Osteoblast (primary cell): ENCODE measurements at regions not wholly inside any gene's neighbourhood (a gene's known extent, or its start where the extent isn't known, plus 50 kb on each side); places are given as distances from the start of the nearest gene placed in this dataset.

Experiments
- DNase-seq: peaks from one replicate; pipeline ENCODE4 v3.0.0; 2011; ENCODE audit warnings: low spot score, mixed read lengths; ENCODE audit not compliant: insufficient read length; ENCODE audit errors: missing footprints
- H2AFZ ChIP-seq: 2 replicates; pipeline ENCODE4 v1.6.0; 2011; ENCODE audit warnings: mild to moderate bottlenecking, low read length
- H3K27ac ChIP-seq: 2 replicates; pipeline ENCODE4 v1.5.1; 2011; ENCODE audit warnings: mild to moderate bottlenecking, low read depth, low read length, moderate library complexity
- H3K27me3 ChIP-seq: 2 replicates; pipeline ENCODE4 v1.6.0; 2012; ENCODE audit warnings: mild to moderate bottlenecking, control low read depth, inconsistent platforms, low read length, moderate library complexity; ENCODE audit not compliant: insufficient read depth
- H3K36me3 ChIP-seq: 2 replicates; pipeline ENCODE4 v1.5.1; 2011; ENCODE audit warnings: mild to moderate bottlenecking, low read length, control low read depth, moderate library complexity; ENCODE audit not compliant: insufficient read depth
- H3K4me1 ChIP-seq: 2 replicates; pipeline ENCODE4 v1.5.1; 2011; ENCODE audit warnings: mild to moderate bottlenecking, low read length, control low read depth, moderate library complexity; ENCODE audit not compliant: insufficient read depth
- H3K4me2 ChIP-seq: 2 replicates; pipeline ENCODE4 v1.6.0; 2011; ENCODE audit warnings: mild to moderate bottlenecking, low read length; ENCODE audit not compliant: insufficient read depth
- H3K4me3 ChIP-seq: fragments of 200-600 bp; sonication (generic); 3 replicates; pipeline ENCODE4 v1.5.1; 2012; ENCODE audit warnings: mild to moderate bottlenecking, low read length, inconsistent platforms; ENCODE audit not compliant: insufficient read depth
- H3K79me2 ChIP-seq: 2 replicates; pipeline ENCODE4 v1.6.0; 2012; ENCODE audit warnings: mild to moderate bottlenecking, low read length, control low read depth, inconsistent platforms; ENCODE audit not compliant: insufficient read depth
- H3K9me3 ChIP-seq: 2 replicates; pipeline ENCODE4 v1.5.1; 2011; ENCODE audit warnings: low read depth, low read length, control low read depth
- H4K20me1 ChIP-seq: 2 replicates; pipeline ENCODE4 v1.6.0; 2012; ENCODE audit warnings: mild to moderate bottlenecking, low read length, control low read depth; ENCODE audit not compliant: insufficient read depth
- CTCF ChIP-seq: IDR thresholded peaks from 2 replicates; pipeline ENCODE4 v1.5.1; 2011; ENCODE audit warnings: mild to moderate bottlenecking, low read depth, low read length, moderate library complexity; ENCODE audit errors: extremely low read depth

GRCh38 chr3:188057124-188057523 lies 96.8 kb upstream of the LPP start:
- Histone ChIP-seq H3K9me3 (no peaks in the 10 kb centered on the region), H3K27ac (no peak overlapping the region), H3K4me3 (no peak overlapping the region), H3K79me2 (no peaks in the 10 kb centered on the region), H3K36me3 (no peaks in the 10 kb centered on the region), H2AFZ (no peak overlapping the region), H4K20me1 (no peaks in the 10 kb centered on the region), H3K4me1 (peaks cover 8% of the 10 kb centered on the region), H3K4me2 (no peak overlapping the region), H3K27me3 (no peaks in the 10 kb centered on the region)
- TF ChIP-seq CTCF = no peak
- DNase-seq = no peak

GRCh38 chr3:188058569-188059184 lies 95.3 kb upstream of the LPP start:
- Histone ChIP-seq H3K79me2 (no peaks in the 10 kb centered on the region), H3K4me3 (no peak overlapping the region), H3K27ac (no peak overlapping the region), H3K36me3 (no peaks in the 10 kb centered on the region), H3K4me2 (no peak overlapping the region), H2AFZ (no peak overlapping the region), H3K9me3 (no peaks in the 10 kb centered on the region), H3K27me3 (no peaks in the 10 kb centered on the region), H4K20me1 (no peaks in the 10 kb centered on the region), H3K4me1 (peaks cover 5% of the 10 kb centered on the region)
- DNase-seq = no peak
- no peak for TF ChIP-seq CTCF

DNA sequence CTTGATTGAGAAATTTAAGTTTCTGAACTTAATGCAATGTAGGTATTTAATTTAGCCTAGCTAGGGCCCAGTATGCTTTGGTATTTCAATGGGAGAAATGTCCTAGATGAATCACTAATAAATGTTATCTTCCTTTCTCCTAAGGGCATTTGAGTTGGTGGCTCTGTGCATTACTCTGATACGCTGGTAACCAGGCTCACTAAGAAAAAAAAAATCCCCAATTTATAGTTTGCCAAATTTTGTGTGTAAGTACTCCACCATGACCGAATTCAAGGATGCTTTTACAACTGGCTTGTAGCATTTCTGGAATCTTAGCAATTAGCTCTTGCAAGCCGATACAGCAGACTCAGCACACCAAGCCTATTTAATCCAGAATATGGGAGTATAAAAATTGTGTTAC lies 94.6 kb upstream of the LPP start:
- peaks cover 5% of the 10 kb centered on the region for H3K4me1 ChIP-seq
- H3K9me3 ChIP-seq = no peaks in the 10 kb centered on the region
- no peaks in the 10 kb centered on the region for H4K20me1 ChIP-seq
- H3K79me2 ChIP-seq = no peaks in the 10 kb centered on the region
- H3K27me3 ChIP-seq = no peaks in the 10 kb centered on the region
- no peak overlapping the region for H2AFZ ChIP-seq
- no peak overlapping the region for H3K27ac ChIP-seq
- H3K36me3 ChIP-seq = no peaks in the 10 kb centered on the region
- no peak overlapping the region for H3K4me2 ChIP-seq
- no peak for DNase-seq
- H3K4me3 ChIP-seq = no peak overlapping the region
- TF ChIP-seq CTCF = no peak

GRCh38 chr3:188060264-188060835 lies 93.6 kb upstream of the LPP start:
- Histone ChIP-seq H3K4me3 (no peak overlapping the region), H3K4me1 (peaks cover 5% of the 10 kb centered on the region), H3K4me2 (no peak overlapping the region), H4K20me1 (no peaks in the 10 kb centered on the region), H3K27me3 (no peaks in the 10 kb centered on the region), H3K27ac (no peak overlapping the region), H3K36me3 (no peaks in the 10 kb centered on the region), H3K79me2 (no peaks in the 10 kb centered on the region), H3K9me3 (no peaks in the 10 kb centered on the region), H2AFZ (no peak overlapping the region)
- DNase-seq = no peak
- no peak for TF ChIP-seq CTCF
